ENCODE measurements at regions not wholly inside any gene's neighbourhood (a gene's known extent, or its start where the extent isn't known, plus 50 kb on each side); places are given as distances from the start of the nearest gene placed in this dataset.

GRCh38 chr2:71785516-71785981 is 332.2 kb downstream of the DYSF start:
- Histone ChIP-seq H3K4me1 (ENCODE audit: control insufficient read depth, insufficient read depth, low read length, unreplicated experiment) (peaks cover 9% of the 10 kb centered on the region), H3K4me3 (ENCODE audit: low read depth, low read length) (no peak overlapping the region), H3K27ac (ENCODE audit: low read depth, low read length) (no peak overlapping the region)

DNA sequence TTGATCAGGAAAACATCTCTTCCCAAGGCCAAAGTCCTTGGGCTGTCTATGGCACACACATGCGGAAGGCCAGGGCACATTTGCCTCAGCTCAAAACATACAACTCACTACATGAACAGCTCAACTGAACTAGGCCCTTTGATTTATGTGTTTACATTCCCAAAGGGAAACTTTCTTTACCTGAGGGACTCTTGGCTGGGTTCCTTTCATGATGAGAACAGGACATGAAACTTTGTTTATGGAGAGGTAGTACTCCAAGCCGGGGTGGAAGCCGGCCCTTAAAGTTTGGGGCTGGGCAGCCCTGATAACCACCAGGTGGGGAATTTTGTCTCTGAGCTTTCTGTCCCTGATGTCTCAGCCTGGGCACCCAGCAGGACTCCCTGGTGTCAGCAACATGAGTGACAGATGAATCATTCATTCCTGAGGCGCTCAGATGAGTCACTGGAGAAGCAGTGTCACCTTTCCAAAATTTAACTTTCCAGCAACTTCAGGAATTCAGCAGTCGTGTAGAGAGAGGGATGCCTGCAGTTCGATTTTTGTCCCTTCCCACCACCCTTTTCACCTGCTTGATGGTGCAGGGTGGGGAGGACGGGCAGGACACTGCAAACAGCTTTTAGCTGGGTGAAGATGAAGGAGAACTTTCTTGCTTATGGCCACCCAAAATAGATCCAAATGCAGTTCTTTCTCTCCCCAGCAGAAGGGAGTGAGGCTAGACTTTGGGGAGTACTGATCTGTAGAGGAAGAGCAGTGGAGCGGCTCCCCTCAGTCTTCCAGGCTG is 331.6 kb downstream of the DYSF start:
- Histone ChIP-seq H3K4me3 (ENCODE audit: low read depth, low read length) (no peak overlapping the region), H3K27me3 (ENCODE audit: insufficient read depth, low read length) (peaks cover 22% of the 10 kb centered on the region), H2AFZ (ENCODE audit: low read length, unreplicated experiment) (no peak overlapping the region), H3K4me1 (ENCODE audit: control insufficient read depth, insufficient read depth, low read length, unreplicated experiment) (peaks cover 9% of the 10 kb centered on the region), H3K79me2 (ENCODE audit: control insufficient read depth, insufficient read depth, low read length, unreplicated experiment) (no peaks in the 10 kb centered on the region), H3K27ac (ENCODE audit: low read depth, low read length) (no peak overlapping the region), H3K36me3 (ENCODE audit: insufficient read depth, low read length) (no peaks in the 10 kb centered on the region)

More at GRCh38 chr2:71785516-71785981, 332.2 kb downstream of the DYSF start:
- peaks cover 17% of the 10 kb centered on the region for H3K27me3 ChIP-seq (ENCODE audit: insufficient read depth, low read length)
- no peak overlapping the region for H2AFZ ChIP-seq (ENCODE audit: low read length, unreplicated experiment)
- H3K79me2 ChIP-seq (ENCODE audit: control insufficient read depth, insufficient read depth, low read length, unreplicated experiment) = no peaks in the 10 kb centered on the region
- H3K36me3 ChIP-seq (ENCODE audit: insufficient read depth, low read length) = no peaks in the 10 kb centered on the region

GRCh38 chr2:71783815-71784214 is 330.5 kb downstream of the DYSF start:
- Histone ChIP-seq H3K27ac (ENCODE audit: low read depth, low read length) (no peak overlapping the region), H3K79me2 (ENCODE audit: control insufficient read depth, insufficient read depth, low read length, unreplicated experiment) (no peaks in the 10 kb centered on the region), H3K27me3 (ENCODE audit: insufficient read depth, low read length) (peaks cover 24% of the 10 kb centered on the region), H2AFZ (ENCODE audit: low read length, unreplicated experiment) (no peak overlapping the region), H3K4me1 (ENCODE audit: control insufficient read depth, insufficient read depth, low read length, unreplicated experiment) (peaks cover 9% of the 10 kb centered on the region), H3K4me3 (ENCODE audit: low read depth, low read length) (no peak overlapping the region), H3K36me3 (ENCODE audit: insufficient read depth, low read length) (no peaks in the 10 kb centered on the region)

- H3K27ac ChIP-seq (ENCODE audit: low read depth, low read length) = no peak overlapping the region
- H2AFZ ChIP-seq (ENCODE audit: low read length, unreplicated experiment) = no peak overlapping the region
- no peak overlapping the region for H3K4me3 ChIP-seq (ENCODE audit: low read depth, low read length)
- peaks cover 9% of the 10 kb centered on the region for H3K4me1 ChIP-seq (ENCODE audit: control insufficient read depth, insufficient read depth, low read length, unreplicated experiment)
- no peaks in the 10 kb centered on the region for H3K36me3 ChIP-seq (ENCODE audit: insufficient read depth, low read length)
- H3K27me3 ChIP-seq (ENCODE audit: insufficient read depth, low read length) = peaks cover 27% of the 10 kb centered on the region
- H3K79me2 ChIP-seq (ENCODE audit: control insufficient read depth, insufficient read depth, low read length, unreplicated experiment) = no peaks in the 10 kb centered on the region
Observed at GRCh38 chr2:71783215-71783614, 329.9 kb downstream of the DYSF start.

GRCh38 chr2:71782323-71782722 is 329.0 kb downstream of the DYSF start:
- Histone ChIP-seq H2AFZ (ENCODE audit: low read length, unreplicated experiment) (no peak overlapping the region), H3K4me1 (ENCODE audit: control insufficient read depth, insufficient read depth, low read length, unreplicated experiment) (peaks cover 9% of the 10 kb centered on the region), H3K4me3 (ENCODE audit: low read depth, low read length) (no peak overlapping the region), H3K27ac (ENCODE audit: low read depth, low read length) (no peak overlapping the region), H3K36me3 (ENCODE audit: insufficient read depth, low read length) (no peaks in the 10 kb centered on the region), H3K79me2 (ENCODE audit: control insufficient read depth, insufficient read depth, low read length, unreplicated experiment) (no peaks in the 10 kb centered on the region), H3K27me3 (ENCODE audit: insufficient read depth, low read length) (peaks cover 28% of the 10 kb centered on the region)

- Histone ChIP-seq H2AFZ (ENCODE audit: low read length, unreplicated experiment) (no peak overlapping the region), H3K36me3 (ENCODE audit: insufficient read depth, low read length) (no peaks in the 10 kb centered on the region), H3K27me3 (ENCODE audit: insufficient read depth, low read length) (peaks cover 28% of the 10 kb centered on the region), H3K27ac (ENCODE audit: low read depth, low read length) (no peak overlapping the region), H3K4me3 (ENCODE audit: low read depth, low read length) (no peak overlapping the region), H3K79me2 (ENCODE audit: control insufficient read depth, insufficient read depth, low read length, unreplicated experiment) (no peaks in the 10 kb centered on the region), H3K4me1 (ENCODE audit: control insufficient read depth, insufficient read depth, low read length, unreplicated experiment) (peaks cover 9% of the 10 kb centered on the region)
Observed at GRCh38 chr2:71781695-71782228, 328.4 kb downstream of the DYSF start.

DNA sequence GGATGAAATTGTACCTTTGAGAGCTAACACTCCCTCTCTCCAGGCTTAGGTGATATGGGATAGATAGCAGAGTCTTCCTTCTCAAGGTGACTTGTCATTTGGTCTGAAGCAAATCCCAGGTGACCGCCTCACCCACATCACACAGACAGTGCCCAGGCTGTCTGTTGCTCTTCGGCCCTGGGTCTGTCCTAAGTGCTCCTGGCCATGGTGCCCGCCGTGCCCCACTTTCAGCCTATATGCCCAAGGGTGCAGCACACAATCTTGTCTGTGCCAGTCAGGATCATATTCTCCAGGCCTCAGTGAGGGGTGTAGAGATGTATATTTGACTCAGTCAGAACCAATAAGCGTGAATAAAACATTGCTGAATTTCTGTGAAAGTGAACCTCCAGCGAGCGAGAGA is 326.8 kb downstream of the DYSF start:
- Histone ChIP-seq H3K4me1 (ENCODE audit: control insufficient read depth, insufficient read depth, low read length, unreplicated experiment) (peaks cover 6% of the 10 kb centered on the region), H3K4me3 (ENCODE audit: low read depth, low read length) (no peak overlapping the region), H3K79me2 (ENCODE audit: control insufficient read depth, insufficient read depth, low read length, unreplicated experiment) (no peaks in the 10 kb centered on the region), H3K27ac (ENCODE audit: low read depth, low read length) (no peak overlapping the region), H3K27me3 (ENCODE audit: insufficient read depth, low read length) (peaks cover 34% of the 10 kb centered on the region), H3K36me3 (ENCODE audit: insufficient read depth, low read length) (no peaks in the 10 kb centered on the region), H2AFZ (ENCODE audit: low read length, unreplicated experiment) (no peak overlapping the region)

DNA sequence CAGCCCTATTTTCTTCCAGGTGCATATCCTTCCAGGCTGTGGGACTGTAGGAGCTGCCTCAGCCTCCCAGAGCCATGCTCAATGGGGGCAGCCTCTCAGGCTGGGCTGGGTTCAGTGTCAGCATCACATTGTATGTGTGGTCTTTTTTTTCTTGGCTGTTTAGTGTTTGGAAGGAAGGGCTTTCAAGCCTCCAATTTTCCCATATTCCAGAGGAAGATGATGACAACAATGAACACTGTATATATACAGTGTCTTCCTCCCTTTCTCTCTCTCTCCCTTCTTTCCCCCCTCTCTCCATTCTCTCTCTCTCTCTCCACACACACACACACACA is 326.4 kb downstream of the DYSF start:
- no peaks in the 10 kb centered on the region for H3K36me3 ChIP-seq (ENCODE audit: insufficient read depth, low read length)
- peaks cover 2% of the 10 kb centered on the region for H3K4me1 ChIP-seq (ENCODE audit: control insufficient read depth, insufficient read depth, low read length, unreplicated experiment)
- H2AFZ ChIP-seq (ENCODE audit: low read length, unreplicated experiment) = no peak overlapping the region

DNA sequence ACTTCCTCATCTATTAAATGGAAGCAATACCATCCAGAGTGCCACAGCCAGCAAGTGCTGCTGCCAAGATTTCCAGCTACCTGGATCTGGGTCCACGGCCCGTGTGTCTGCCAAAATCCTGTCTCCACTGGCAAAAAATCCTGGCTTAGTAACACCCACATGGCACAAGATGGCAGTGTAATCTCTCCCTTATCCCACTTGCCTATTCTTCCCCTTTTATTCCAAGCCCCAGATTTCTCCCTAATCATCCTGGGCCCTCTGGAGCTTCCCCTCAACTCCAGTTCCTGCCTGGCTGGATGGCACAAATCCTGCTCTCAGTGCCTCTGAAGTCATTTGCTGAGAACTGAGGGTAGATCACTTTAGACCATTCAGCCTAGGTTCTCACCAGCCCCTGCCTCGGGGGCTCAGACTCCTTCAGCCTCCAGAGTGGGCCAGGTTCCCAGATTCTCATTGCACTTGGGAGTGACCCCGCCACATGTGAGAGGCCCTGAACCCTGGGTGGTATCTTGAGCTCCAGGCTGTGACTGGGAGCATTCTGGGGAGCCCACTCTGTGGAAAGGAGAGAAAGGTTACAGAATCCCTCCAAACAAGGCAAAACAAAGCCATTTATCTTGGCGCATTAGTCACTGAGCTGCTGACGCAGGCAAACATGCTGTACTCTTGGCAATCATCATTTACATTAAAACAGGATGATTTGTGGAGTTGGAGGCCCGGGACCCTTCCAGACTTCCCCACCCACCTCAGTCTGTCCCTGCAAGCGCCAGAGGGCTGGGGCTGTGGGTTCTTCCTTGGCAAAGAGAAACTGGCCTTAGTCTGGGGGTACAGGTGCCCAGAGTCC is 325.8 kb downstream of the DYSF start:
- Histone ChIP-seq H2AFZ (ENCODE audit: low read length, unreplicated experiment) (no peak overlapping the region), H3K4me1 (ENCODE audit: control insufficient read depth, insufficient read depth, low read length, unreplicated experiment) (no peaks in the 10 kb centered on the region), H3K27ac (ENCODE audit: low read depth, low read length) (no peak overlapping the region), H3K27me3 (ENCODE audit: insufficient read depth, low read length) (peaks cover 34% of the 10 kb centered on the region), H3K4me3 (ENCODE audit: low read depth, low read length) (no peak overlapping the region), H3K79me2 (ENCODE audit: control insufficient read depth, insufficient read depth, low read length, unreplicated experiment) (no peaks in the 10 kb centered on the region), H3K36me3 (ENCODE audit: insufficient read depth, low read length) (no peaks in the 10 kb centered on the region)

More for the DNA sequence above, 326.4 kb downstream of the DYSF start:
- peaks cover 34% of the 10 kb centered on the region for H3K27me3 ChIP-seq (ENCODE audit: insufficient read depth, low read length)
- H3K4me3 ChIP-seq (ENCODE audit: low read depth, low read length) = no peak overlapping the region
- no peak overlapping the region for H3K27ac ChIP-seq (ENCODE audit: low read depth, low read length)
- H3K79me2 ChIP-seq (ENCODE audit: control insufficient read depth, insufficient read depth, low read length, unreplicated experiment) = no peaks in the 10 kb centered on the region

DNA sequence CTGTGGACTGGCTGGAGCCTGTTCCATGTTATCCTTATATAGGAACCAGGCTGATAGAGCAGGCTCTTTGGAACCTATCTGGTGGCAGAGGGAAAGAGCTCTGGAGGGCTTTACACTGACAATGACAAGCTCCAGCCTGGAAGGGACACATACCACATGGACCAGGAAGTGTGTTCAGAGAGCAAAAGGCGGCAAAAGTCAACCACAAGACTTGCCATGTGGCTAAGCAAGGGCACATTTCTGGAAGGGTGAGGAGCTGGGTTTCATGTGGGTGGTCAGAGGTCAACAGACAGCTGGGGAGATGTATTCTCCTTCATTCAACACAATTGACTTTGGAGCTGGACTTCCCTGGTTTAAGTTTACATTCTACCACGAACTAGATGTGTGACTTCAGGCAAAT is 325.2 kb downstream of the DYSF start:
- Histone ChIP-seq H3K4me1 (ENCODE audit: control insufficient read depth, insufficient read depth, low read length, unreplicated experiment) (no peaks in the 10 kb centered on the region), H3K4me3 (ENCODE audit: low read depth, low read length) (no peak overlapping the region), H3K27ac (ENCODE audit: low read depth, low read length) (no peak overlapping the region), H2AFZ (ENCODE audit: low read length, unreplicated experiment) (no peak overlapping the region), H3K79me2 (ENCODE audit: control insufficient read depth, insufficient read depth, low read length, unreplicated experiment) (no peaks in the 10 kb centered on the region), H3K36me3 (ENCODE audit: insufficient read depth, low read length) (no peaks in the 10 kb centered on the region), H3K27me3 (ENCODE audit: insufficient read depth, low read length) (peaks cover 34% of the 10 kb centered on the region)
